Inflammatory macrophage treated with lipopolysaccharide for 4 hours (primary cell): ENCODE measurements at regions not wholly inside any gene's neighbourhood (a gene's known extent, or its start where the extent isn't known, plus 50 kb on each side); places are given as distances from the start of the nearest gene placed in this dataset.

Experiments
- DNase-seq: peaks from one replicate; pipeline ENCODE4 v3.0.0-alpha.2; 2020

DNA sequence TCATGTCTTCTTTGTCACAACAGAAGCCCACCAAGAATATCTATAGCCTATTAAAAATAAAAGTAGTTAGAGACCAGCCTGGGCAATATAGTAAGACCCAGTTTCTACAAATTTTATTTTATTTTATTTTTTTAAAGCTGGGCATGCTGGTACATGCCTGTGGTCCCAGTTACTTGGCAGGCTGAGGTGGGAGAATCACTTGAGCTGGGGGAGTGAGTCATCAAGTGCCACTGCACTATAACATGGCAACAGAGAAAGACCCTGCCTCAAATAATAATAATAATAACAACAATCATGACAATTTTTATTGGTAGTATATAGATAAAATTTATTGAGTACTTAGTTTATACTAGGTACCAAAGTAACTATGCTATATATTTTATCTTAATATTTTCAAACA is 93.0 kb upstream of the NPFFR2 start:
- DNase-seq, result no peak

DNA sequence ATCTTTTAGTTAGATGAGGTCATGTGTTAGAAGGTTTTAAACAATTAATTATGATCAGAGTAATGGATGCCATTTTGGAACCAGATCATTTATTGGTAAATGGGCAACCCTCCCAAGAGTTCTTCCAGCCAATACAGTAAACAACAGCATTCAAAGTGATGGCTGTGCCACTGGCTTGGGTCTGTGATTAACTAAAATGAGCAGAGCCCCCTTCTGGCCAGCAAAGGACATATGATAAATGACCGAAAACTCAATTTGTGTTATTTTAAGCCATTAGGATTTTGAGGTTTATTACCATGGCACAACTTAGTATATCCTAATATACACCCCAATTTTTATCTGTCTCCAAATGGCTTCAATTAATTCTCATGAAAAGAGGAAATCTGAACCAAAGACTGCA is 90.8 kb upstream of the NPFFR2 start:
- DNase-seq, result no peak

DNA sequence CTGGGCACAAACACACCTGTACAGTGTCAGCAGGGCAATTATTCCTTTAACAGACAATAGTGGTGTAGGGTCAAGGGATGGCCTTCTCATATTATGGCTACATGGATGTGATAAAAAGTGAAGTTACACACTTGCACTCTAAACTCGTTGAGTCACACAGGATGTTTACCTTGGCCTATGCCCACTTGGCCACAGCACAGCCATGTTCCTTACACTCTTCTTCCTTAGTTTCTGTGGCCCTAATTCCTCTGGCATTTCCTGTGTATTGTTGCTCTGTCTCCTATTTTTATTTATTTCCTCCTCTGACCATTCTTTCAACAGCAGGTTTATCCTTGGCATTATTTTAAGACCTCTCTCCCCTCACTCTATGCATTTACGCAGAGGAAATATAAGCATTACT is 86.8 kb upstream of the NPFFR2 start:
- no peak for DNase-seq

- no peak for DNase-seq
Measured at GRCh38 chr4:71945791-71946190, 86.0 kb upstream of the NPFFR2 start.

DNA sequence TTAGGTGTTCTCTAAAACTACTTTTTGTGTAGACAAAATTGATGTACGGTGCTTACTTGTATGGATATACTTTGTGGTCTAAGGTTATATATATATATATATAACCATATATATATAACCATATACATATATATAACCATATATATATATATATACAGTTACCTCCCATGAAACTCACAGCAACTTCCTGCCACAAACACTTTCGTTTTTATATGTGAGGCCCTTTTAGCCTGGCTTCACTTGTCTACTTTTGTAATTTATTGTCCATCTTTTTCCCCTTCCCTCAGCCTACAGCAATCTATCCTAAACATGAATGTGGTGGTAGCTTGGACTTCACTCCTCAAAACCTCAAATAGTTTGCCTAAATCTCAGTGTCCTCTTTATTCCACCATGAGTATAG is 72.8 kb upstream of the NPFFR2 start:
- DNase-seq, result no peak

DNA sequence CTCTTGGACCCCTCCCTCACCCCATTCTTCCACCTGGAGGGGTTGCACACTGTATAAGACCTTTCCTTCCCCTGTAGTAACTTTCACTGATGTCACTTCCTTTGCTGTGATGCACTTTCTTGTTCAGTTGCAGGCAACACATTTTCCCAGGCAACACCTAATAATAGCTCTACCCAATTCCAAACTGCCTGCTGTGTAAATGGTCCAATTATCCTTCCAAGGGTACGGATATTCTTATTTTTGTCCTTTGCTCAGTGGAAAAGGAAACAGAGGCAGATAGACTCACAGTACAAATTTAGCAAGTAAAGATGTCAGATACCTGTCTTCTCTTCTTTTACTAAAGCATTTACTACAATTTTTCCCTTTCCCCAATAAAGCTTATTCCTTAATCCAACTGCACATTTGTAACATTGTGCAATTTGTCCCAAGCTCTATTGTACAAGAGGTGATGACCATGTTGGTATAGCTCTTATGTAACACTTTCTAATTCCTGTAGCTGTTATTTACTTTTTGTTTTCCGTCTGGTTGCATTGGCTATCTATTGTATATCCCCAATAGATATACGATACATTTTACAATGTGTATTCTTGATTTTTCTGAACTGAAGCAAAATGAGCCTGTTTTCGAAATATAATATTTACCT is 69.1 kb upstream of the NPFFR2 start:
- no peak for DNase-seq

DNA sequence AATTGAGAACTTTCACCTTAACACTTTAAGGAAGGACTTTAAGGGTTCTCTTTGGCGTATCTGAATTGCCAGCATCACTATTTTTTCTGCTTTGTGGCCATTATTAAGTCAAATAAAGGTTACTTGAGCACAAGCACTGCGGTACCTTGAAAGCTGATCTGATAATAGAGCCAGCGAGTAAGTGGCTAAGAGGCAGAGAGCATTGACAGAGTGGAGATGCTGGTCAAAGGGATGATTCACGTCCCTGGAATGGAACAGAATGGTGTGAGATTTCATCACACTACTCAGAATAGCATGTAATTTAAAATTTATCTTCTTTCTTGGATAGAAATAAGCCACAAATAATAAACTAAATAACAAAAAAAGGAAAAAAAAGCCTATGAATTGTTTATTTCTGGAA is 57.1 kb upstream of the NPFFR2 start:
- DNase-seq, result no peak

DNA sequence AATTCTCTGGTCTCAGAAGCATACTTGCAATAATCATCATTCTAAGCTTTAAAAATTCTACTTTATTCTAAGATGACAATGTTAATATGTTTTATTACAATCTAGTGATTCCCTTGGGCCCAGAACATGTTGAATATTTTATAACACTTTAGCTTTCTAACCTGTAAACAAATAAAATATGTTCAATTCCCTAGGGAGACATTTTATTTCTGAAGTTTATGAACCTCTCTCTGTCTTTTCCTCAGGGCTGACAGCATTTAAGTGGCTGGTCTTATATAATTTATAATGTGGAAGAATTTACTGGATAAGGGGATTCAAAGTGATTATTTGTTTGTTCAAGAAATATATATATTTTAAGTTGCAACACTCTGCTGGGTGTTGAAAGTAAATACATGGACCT is 55.3 kb upstream of the NPFFR2 start:
- no peak for DNase-seq

GRCh38 chr4:71978210-71978835 is 53.5 kb upstream of the NPFFR2 start:
- peak; percentile 86 for DNase-seq

DNA sequence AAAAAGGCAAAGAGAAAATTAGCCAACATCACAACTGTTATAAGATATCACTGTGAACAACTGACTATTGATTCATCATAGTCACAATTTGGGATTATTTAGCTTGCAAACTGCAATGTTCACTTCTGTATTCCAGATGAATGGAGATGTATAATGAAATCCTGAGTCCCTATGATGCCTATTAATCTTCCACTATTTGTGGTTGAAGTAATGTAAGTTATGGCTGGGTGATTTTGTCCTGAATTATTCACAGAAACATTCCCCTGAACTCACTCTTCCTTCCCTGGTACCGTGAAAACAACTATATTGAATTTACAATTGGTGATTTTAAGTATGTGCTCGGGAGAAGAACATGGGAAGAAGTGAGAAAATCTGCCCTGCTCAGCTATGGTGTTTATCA is 50.8 kb upstream of the NPFFR2 start:
- DNase-seq, result no peak
